ENCODE measurements at regions not wholly inside any gene's neighbourhood (a gene's known extent, or its start where the extent isn't known, plus 50 kb on each side); places are given as distances from the start of the nearest gene placed in this dataset.

- no peaks in the 10 kb centered on the region for H3K4me1 ChIP-seq (ENCODE audit: low read length)
- no peaks in the 10 kb centered on the region for H3K79me2 ChIP-seq (ENCODE audit: low read length)
- H3K9me2 ChIP-seq (replicated peaks; ENCODE audit: insufficient read depth, low read length), result no peaks in the 10 kb centered on the region
- no peaks in the 10 kb centered on the region for H3K36me3 ChIP-seq (replicated peaks; ENCODE audit: insufficient read depth, low read length)
- H3K27me3 ChIP-seq (replicated peaks; ENCODE audit: insufficient read depth, low read length), result no peaks in the 10 kb centered on the region
- H4K20me1 ChIP-seq (ENCODE audit: insufficient read depth, low read length), result no peaks in the 10 kb centered on the region
- no peak overlapping the region for H3K27ac ChIP-seq (ENCODE audit: low read length)
- no peak overlapping the region for H3K4me3 ChIP-seq (ENCODE audit: low read length)
- H2AFZ ChIP-seq (ENCODE audit: low read length), result no peak overlapping the region
- TF ChIP-seq EZH2phosphoT487 (IDR thresholded peaks at IDR 0.05; ENCODE audit: low read length) (no peak), CTCF (IDR thresholded peaks at IDR 0.05; ENCODE audit: low read length) (no peak), EZH2 (optimal IDR thresholded peaks at IDR 0.05; ENCODE audit: low read depth, low read length) (no peak)
- H3F3A ChIP-seq (ENCODE audit: insufficient read depth, low read length), result no peaks in the 10 kb centered on the region
- DNase-seq, result no peak
- no peaks in the 10 kb centered on the region for H3K9me3 ChIP-seq (replicated peaks; ENCODE audit: insufficient read depth, low read length)
- H3K4me2 ChIP-seq (ENCODE audit: low read depth, low read length), result no peak overlapping the region
- no peak overlapping the region for H3K9ac ChIP-seq (ENCODE audit: low read length)
Observed at GRCh38 chr13:58963321-58963720, 1200.4 kb downstream of the DIAPH3 start.

GRCh38 chr13:58964048-58964447, 1199.7 kb downstream of the DIAPH3 start:
- Histone ChIP-seq H3K9ac (ENCODE audit: low read length) (no peak overlapping the region), H3K27me3 (replicated peaks; ENCODE audit: insufficient read depth, low read length) (no peaks in the 10 kb centered on the region), H3K27ac (ENCODE audit: low read length) (no peak overlapping the region), H3K4me1 (ENCODE audit: low read length) (no peaks in the 10 kb centered on the region), H3K79me2 (ENCODE audit: low read length) (no peaks in the 10 kb centered on the region), H4K20me1 (ENCODE audit: insufficient read depth, low read length) (no peaks in the 10 kb centered on the region), H3K4me3 (ENCODE audit: low read length) (no peak overlapping the region), H2AFZ (ENCODE audit: low read length) (no peak overlapping the region), H3K4me2 (ENCODE audit: low read depth, low read length) (no peak overlapping the region), H3F3A (ENCODE audit: insufficient read depth, low read length) (no peaks in the 10 kb centered on the region), H3K9me3 (replicated peaks; ENCODE audit: insufficient read depth, low read length) (no peaks in the 10 kb centered on the region), H3K9me2 (replicated peaks; ENCODE audit: insufficient read depth, low read length) (no peaks in the 10 kb centered on the region), H3K36me3 (replicated peaks; ENCODE audit: insufficient read depth, low read length) (no peaks in the 10 kb centered on the region)
- TF ChIP-seq EZH2 (optimal IDR thresholded peaks at IDR 0.05; ENCODE audit: low read depth, low read length) (no peak), CTCF (IDR thresholded peaks at IDR 0.05; ENCODE audit: low read length) (no peak), EZH2phosphoT487 (IDR thresholded peaks at IDR 0.05; ENCODE audit: low read length) (no peak)
- DNase-seq, result no peak

GRCh38 chr13:58977085-58977484, 1186.6 kb downstream of the DIAPH3 start:
- Histone ChIP-seq H4K20me1 (ENCODE audit: insufficient read depth, low read length) (no peaks in the 10 kb centered on the region), H3K9me2 (replicated peaks; ENCODE audit: insufficient read depth, low read length) (no peaks in the 10 kb centered on the region), H3K4me1 (ENCODE audit: low read length) (no peaks in the 10 kb centered on the region), H3K4me2 (ENCODE audit: low read depth, low read length) (no peak overlapping the region), H2AFZ (ENCODE audit: low read length) (no peak overlapping the region), H3K9ac (ENCODE audit: low read length) (no peak overlapping the region), H3K4me3 (ENCODE audit: low read length) (no peak overlapping the region), H3F3A (ENCODE audit: insufficient read depth, low read length) (no peaks in the 10 kb centered on the region), H3K27ac (ENCODE audit: low read length) (no peak overlapping the region), H3K9me3 (replicated peaks; ENCODE audit: insufficient read depth, low read length) (no peaks in the 10 kb centered on the region), H3K79me2 (ENCODE audit: low read length) (no peaks in the 10 kb centered on the region), H3K36me3 (replicated peaks; ENCODE audit: insufficient read depth, low read length) (no peaks in the 10 kb centered on the region), H3K27me3 (replicated peaks; ENCODE audit: insufficient read depth, low read length) (no peaks in the 10 kb centered on the region)
- TF ChIP-seq EZH2phosphoT487 (IDR thresholded peaks at IDR 0.05; ENCODE audit: low read length) (no peak), EZH2 (optimal IDR thresholded peaks at IDR 0.05; ENCODE audit: low read depth, low read length) (no peak), CTCF (IDR thresholded peaks at IDR 0.05; ENCODE audit: low read length) (no peak)
- no peak for DNase-seq
